HG02588 (cell line): ENCODE measurements at regions not wholly inside any gene's neighbourhood (a gene's known extent, or its start where the extent isn't known, plus 50 kb on each side); places are given as distances from the start of the nearest gene placed in this dataset.
A peak's percentile ranks its signal among the peaks of the same experiment; 100 is the strongest.

Experiments
- ATAC-seq: cut with Tn5 transposase; IDR thresholded peaks from one replicate; pipeline ENCODE4 v1.9.1; 2021; ENCODE audit warnings: mild to moderate bottlenecking, moderate library complexity; ENCODE audit not compliant: unreplicated experiment

DNA sequence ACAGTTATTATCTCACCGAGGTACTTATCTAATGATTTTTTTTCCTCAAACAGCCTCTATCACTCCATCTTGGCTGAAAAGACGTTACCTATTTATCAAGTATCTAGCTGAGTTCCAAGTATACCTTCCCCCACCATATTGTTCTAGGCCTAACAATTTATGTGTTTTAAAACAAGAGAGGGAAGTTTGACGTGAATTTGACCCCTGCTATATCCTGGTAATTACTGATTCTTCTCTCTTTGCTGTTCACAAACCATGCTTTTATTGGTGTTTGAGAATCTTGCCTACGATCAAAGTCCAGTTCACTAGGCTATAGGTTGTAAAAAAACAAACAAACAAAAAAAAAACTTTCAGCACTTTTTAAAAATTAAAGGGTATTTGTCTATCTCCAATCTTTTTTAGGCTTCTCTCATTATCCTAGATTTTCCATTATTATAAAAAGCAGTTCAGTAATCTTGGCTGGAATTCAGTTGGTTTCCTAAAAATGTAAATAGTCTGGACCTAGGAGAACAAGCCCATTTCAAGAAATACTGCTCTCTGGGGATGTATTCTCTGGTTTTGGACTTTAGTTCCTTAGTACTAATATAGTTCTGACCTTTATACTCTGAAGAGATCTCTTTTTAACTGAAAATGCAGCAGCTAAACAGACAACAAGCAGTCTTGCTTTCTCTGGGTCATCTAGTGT is 505.4 kb downstream of the CPS1 start:
- ATAC-seq: no peak

DNA sequence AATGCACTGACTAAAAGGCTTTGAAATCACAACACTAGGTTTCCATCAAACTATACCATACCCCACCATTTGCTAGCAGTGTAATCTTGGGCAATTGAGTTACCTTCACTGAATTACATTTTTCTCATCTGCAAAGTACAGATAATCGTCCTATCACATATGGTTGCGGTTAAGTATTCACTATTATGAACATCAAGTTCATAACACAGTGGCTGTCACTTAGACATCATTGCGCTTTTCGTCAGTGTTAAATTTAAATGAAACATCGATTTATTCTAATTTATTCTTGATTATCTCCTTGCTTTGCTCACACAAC is 505.9 kb downstream of the CPS1 start:
- no peak for ATAC-seq

DNA sequence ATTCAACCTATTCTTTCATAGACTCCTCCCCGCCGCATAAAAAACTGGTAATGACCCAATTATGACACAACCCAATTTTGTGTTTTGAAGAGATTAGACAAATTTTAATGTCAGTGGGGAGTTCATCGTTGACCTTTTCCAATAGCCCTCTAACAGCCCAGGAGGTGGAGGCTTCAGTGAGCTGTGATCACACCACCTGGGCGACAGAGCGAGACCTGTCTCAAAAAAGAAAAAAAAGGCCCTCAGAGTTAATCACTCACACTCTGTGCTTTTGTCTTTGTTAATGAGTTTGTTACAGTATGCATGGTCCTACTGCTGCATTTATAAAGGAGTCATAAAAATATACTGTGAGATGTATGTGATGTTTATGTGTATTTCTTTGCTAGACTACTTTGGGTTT is 510.6 kb downstream of the CPS1 start:
- ATAC-seq: no peak

DNA sequence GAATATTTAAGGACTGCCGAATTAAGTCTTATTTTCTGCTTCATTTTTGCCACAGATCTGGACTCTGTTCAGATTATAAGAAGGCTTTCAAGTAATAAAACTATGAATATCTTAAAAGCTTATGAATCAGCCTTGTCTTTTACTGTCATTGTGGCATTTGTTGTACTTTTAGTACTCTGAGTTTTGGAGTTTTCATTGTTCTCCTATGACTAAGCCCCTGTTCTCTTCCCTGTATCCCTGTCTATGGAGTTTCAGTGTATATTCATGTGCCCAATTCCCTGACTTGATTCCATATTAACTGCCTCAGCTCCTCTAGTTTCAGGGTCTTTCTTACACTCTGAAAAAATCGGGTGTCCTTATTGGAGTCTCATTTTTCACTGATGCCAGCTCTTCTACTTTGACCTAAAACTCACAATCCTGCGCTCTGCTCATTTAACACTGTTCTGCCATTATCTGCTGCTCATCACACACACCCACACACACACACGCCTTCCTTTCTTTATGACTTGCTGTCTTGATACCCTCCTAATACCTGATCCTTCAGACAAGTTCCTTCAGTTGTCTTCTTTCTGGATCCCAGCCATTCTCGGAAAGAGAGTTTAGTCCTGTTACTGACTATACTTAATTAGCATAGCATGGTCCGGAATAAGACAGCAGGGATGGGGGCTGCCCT is 511.8 kb downstream of the CPS1 start:
- ATAC-seq: no peak

DNA sequence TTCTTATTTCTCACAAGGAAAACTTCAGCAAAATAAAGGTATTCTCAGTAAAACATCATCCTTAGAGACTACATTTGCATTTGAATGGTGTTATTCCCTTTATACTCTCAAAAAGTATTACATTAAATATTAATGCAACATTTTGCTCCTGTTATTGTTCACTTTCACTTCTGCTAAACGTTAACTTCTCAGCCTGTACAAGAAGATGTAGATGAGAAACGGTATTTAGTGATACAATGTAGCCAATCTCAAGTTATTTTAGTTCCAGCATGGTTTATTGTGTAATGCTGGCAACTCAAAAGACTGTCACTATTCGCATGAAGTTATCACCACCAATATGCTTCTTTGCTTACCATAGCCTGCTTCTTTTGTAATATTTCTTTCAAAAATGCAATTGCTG is 514.1 kb downstream of the CPS1 start:
- no peak for ATAC-seq

- no peak for ATAC-seq
These were observed 520.9 kb downstream of the CPS1 start for GRCh38 chr2:211077216-211077767.

DNA sequence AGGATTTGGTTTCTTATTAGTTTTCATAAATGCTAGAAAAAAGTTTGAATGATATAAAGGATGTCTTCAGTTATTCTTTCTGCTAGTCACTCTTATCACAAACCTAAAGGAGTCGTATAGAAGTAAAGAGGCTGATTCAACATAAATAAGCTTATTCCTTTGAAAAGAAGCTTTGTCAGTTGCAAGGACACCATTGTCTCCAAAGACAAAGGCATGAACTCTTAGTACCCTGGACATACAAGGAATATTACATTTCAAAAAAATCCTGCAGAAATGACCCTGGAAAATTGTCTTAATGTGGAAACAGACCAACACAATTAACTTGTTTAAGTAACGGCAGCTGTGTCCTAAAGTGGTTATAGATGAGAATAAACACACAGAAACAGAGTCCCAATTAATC is 528.0 kb downstream of the CPS1 start:
- no peak for ATAC-seq

- peak; percentile 51 for ATAC-seq
These were observed 528.8 kb downstream of the CPS1 start for GRCh38 chr2:211085056-211085680.

- no peak for ATAC-seq
These were observed 529.6 kb downstream of the CPS1 start for GRCh38 chr2:211086049-211086448.

DNA sequence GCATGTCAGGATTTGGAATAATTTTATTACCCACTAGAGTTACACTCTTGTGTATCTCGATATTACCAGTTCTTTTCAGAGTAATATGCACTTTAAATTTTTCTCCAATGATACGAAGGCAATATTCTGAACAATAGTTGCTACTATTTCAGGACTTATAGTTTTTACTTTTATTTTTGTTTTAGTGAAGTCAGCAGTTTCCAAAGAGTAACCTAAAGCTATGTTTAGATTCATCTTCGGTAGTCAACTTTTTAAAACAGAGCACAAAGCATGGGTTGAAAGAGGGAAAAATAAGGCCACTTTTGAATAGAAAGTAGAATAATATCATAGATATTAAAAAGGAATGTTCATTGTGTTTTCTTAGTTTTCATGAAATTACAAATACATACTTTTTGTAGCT is 532.7 kb downstream of the CPS1 start:
- ATAC-seq: no peak

DNA sequence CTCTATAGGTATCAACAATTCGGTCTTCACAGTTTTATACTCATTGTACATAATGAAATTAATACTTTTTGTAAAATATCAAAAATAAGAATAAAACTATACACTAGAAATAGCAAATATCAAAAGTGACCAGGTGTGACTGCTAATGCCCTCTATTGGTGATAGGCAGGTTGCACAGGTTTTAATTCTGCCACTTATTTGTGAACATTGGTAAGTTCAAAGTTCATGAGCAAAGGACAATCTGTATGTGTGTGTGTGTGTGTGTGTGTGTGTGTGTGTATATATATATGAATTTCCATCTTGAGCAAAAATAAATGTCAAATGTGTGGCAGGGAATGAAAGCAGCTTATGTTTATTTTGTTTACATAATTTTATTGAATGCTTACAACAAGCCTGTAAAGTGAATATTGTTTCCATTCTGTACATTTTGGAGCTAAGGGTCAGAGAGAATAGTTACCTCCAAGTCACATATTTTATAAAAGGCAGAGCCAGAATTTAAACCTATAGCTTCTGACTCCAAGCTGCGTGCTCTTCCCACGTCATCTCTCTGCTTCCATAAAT is 537.4 kb downstream of the CPS1 start:
- no peak for ATAC-seq

- no peak for ATAC-seq
These were observed 547.6 kb downstream of the CPS1 start for GRCh38 chr2:211103989-211104388.

DNA sequence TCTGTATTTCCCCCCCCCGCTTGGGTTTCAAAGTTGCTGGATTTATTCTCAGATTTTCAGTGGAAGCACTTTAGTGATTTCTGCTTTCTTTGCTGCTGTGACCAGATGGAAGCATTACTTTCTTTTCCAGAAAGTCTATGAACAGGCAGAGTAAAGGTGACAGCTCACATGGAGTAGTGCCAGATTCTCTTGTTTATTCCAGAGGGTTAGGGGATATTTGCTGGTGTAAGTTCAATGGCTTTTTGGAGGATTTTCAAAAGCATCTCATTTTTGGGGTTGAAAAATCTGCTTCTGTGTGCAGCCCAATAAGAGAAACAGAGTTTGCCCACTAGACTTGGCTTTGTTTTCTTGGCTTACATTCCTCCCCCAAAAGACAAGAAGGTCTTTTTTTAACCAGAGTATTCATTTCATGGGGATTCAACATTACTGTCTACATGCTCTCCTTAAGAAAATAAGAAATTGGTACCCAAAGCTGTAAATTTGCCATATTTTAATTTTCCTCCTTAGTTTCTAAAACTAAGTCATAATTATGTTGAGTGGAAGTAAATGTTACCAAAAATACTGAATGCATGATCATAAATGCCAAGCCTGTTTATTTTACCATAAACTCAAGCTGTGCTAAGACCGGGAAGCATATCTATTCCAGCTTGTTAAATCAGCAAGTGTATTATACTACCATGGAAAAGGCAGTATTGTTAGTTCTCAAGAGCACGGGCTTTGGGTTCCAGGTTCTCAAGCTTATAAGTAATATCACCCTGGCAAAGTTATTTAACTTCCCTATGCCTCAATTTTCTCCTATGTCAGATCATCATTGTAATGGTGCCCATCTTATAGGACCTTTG is 557.2 kb downstream of the CPS1 start:
- no peak for ATAC-seq

GRCh38 chr2:211114826-211115455 is 558.5 kb downstream of the CPS1 start:
- ATAC-seq: no peak

- no peak for ATAC-seq
These were observed 560.6 kb downstream of the CPS1 start for GRCh38 chr2:211117026-211117425.

- ATAC-seq: no peak
These were observed 569.9 kb downstream of the CPS1 start for GRCh38 chr2:211126256-211126655.

- ATAC-seq: no peak
These were observed 571.1 kb downstream of the CPS1 start for GRCh38 chr2:211127501-211127900.

GRCh38 chr2:211128287-211128686 is 571.9 kb downstream of the CPS1 start:
- ATAC-seq: no peak

DNA sequence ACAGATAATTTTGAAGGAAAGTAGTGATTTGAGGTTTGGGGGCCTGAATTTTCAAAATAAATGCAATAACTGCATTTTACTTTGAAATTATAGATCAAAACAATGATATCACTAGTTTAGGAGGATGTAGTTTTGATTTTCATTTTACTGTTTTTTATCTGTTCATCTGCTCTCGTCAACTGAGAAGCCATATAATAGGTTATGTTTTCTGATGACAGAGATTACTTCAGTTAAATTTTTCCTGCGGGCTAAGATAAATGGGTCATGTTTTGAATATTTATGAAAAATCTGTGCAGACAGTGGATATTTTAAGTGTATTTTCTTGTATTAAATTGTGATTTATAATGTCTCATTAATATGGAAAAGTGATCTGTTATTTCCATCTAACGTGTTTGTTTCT is 573.4 kb downstream of the CPS1 start:
- no peak for ATAC-seq

GRCh38 chr2:211132046-211132445 is 575.6 kb downstream of the CPS1 start:
- ATAC-seq: no peak

DNA sequence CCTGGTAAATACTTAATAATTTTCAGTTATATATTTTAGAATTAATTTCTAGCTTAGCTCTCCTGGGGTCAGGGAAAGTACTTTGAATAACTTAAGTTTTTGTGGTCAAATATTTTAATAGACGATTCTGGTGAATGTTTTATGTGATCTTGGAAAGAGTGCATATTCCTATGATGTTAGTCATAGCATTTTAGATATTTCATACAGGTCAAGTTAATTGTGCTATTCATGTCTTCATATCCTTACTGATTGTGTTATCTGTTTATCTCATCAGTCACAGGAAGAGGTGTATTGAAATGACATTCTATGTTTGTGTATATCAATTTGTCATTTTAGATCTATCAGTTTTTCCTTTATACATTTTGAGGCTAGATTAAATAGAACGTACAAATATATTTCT is 576.2 kb downstream of the CPS1 start:
- ATAC-seq: no peak
